ENCODE measurements at regions not wholly inside any gene's neighbourhood (a gene's known extent, or its start where the extent isn't known, plus 50 kb on each side); places are given as distances from the start of the nearest gene placed in this dataset.

DNA sequence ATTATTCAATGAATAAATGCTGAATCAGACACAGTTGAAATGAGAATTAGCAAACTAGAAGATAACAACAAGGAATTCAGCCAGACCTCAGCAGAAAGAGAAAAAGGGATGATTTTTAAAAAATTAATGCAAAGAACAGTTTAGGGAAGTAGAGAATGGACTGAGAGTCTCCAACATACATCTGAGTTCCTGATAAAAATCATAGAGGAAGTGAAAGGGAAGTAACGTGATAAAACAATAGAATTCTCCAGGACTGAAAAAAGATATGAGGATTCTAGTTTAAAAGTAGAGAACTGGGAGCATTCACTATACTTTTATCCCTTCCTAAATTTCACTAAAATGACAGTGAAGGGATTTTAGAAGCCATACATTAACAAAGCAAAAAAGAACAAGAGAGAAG lies 592.0 kb downstream of the SOX6 start:
- no peak overlapping the region for H3K14ac ChIP-seq (ENCODE audit: insufficient read depth, low read length)
- no peak overlapping the region for H4K8ac ChIP-seq (replicated peaks; ENCODE audit: insufficient read length, low read depth, low read length)
- peaks cover 0 to 5% of the 10 kb centered on the region in 2 experiments; a peak in 2 of 5 replicates for H3K9me3 Mint-ChIP-seq
- TF ChIP-seq, protein P1, sequence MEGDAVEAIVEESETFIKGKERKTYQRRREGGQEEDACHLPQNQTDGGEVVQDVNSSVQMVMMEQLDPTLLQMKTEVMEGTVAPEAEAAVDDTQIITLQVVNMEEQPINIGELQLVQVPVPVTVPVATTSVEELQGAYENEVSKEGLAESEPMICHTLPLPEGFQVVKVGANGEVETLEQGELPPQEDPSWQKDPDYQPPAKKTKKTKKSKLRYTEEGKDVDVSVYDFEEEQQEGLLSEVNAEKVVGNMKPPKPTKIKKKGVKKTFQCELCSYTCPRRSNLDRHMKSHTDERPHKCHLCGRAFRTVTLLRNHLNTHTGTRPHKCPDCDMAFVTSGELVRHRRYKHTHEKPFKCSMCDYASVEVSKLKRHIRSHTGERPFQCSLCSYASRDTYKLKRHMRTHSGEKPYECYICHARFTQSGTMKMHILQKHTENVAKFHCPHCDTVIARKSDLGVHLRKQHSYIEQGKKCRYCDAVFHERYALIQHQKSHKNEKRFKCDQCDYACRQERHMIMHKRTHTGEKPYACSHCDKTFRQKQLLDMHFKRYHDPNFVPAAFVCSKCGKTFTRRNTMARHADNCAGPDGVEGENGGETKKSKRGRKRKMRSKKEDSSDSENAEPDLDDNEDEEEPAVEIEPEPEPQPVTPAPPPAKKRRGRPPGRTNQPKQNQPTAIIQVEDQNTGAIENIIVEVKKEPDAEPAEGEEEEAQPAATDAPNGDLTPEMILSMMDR (conservative IDR thresholded peaks at IDR 0.05), result no peak
- no peak overlapping the region for H2BK20ac ChIP-seq (ENCODE audit: low read depth, low read length, poor library complexity, severe bottlenecking)
- no peak overlapping the region for H2BK15ac ChIP-seq (ENCODE audit: low read depth, low read length)
- H3K27ac ChIP-seq (ENCODE audit: insufficient read length, low read depth, low read length), result no peak overlapping the region
- no peaks in the 10 kb centered on the region for H3K9me3 ChIP-seq (ENCODE audit: control insufficient read depth, low read depth, low read length)
- no peak overlapping the region for H2BK120ac ChIP-seq (ENCODE audit: low read depth, low read length, poor library complexity, severe bottlenecking)
- H3K4me2 ChIP-seq (ENCODE audit: insufficient read depth, insufficient read length, low read length), result no peak overlapping the region
- no peaks in the 10 kb centered on the region for H4K20me1 ChIP-seq (ENCODE audit: control insufficient read depth, insufficient read depth, insufficient read length)
- peaks cover 0 to 4% of the 10 kb centered on the region in 2 experiments; a peak in 1 of 4 replicates for H3K4me1 Mint-ChIP-seq
- no peak overlapping the region for H2BK12ac ChIP-seq (ENCODE audit: insufficient read length, low read depth, low read length)
- H3T11ph ChIP-seq (ENCODE audit: low read length), result no peak overlapping the region
- DNase-seq, result no peak
- H4K5ac ChIP-seq (ENCODE audit: insufficient read length, low read depth, low read length), result no peak overlapping the region
- H3K27me3 Mint-ChIP-seq (ENCODE audit: low read depth), result no peaks in the 10 kb centered on the region; the same call in none of the 2 replicates
- H3K18ac ChIP-seq (ENCODE audit: insufficient read length, low read depth, low read length), result no peak overlapping the region
- H3K4me3 Mint-ChIP-seq, result no peak overlapping the region
- no peaks in the 10 kb centered on the region for H3K4me1 ChIP-seq (ENCODE audit: insufficient read depth, low read length)
- H3K23me2 ChIP-seq (ENCODE audit: insufficient read length, low read depth, low read length, poor library complexity, severe bottlenecking), result no peaks in the 10 kb centered on the region
- H3K27ac Mint-ChIP-seq, result no peak overlapping the region
- no peak overlapping the region for H2AK5ac ChIP-seq (ENCODE audit: insufficient read length, low read length)
- no peaks in the 10 kb centered on the region; a peak in 1 of 7 replicates for H3K36me3 Mint-ChIP-seq (ENCODE audit: insufficient read depth in 1 of 3, low read depth in 3 of 3)
- no peak overlapping the region for H4K91ac ChIP-seq (ENCODE audit: insufficient read length, low read depth, low read length)
- no peak overlapping the region for H3K4ac ChIP-seq (ENCODE audit: low read depth, low read length)
- H2AFZ ChIP-seq (ENCODE audit: low read length), result no peak overlapping the region
- H3K27me3 ChIP-seq (ENCODE audit: insufficient read depth, low read length), result no peaks in the 10 kb centered on the region
- no peaks in the 10 kb centered on the region for H3K79me1 ChIP-seq (ENCODE audit: insufficient read depth, low read depth, low read length, poor library complexity, severe bottlenecking)
- no peaks in the 10 kb centered on the region for H3K79me2 ChIP-seq (ENCODE audit: insufficient read depth, low read length)
- no peak overlapping the region for H3K56ac ChIP-seq (ENCODE audit: insufficient read length, low read depth, low read length)
- H3K9ac ChIP-seq (ENCODE audit: extremely low read depth, insufficient read length, low read length), result no peak overlapping the region
- H2BK5ac ChIP-seq (ENCODE audit: insufficient read length, low read length), result no peak overlapping the region
- no CpG with 5 or more reads among the region's 1 CpG for WGBS (ENCODE audit: extremely low coverage, insufficient read length, low lambda C conversion rate)
- no peak overlapping the region for H3K23ac ChIP-seq (ENCODE audit: insufficient read length, low read depth, low read length)

Data from H9 (cell line).